RWPE2 (cell line): ENCODE measurements at regions not wholly inside any gene's neighbourhood (a gene's known extent, or its start where the extent isn't known, plus 50 kb on each side); places are given as distances from the start of the nearest gene placed in this dataset.

Source experiments
- ATAC-seq: fragments of 200-7000 bp; cut with Tn5 transposase; 3 replicates; pipeline ENCODE4 v1.9.1; 2021; ENCODE audit warnings: low read depth
- DNase-seq: peaks from one replicate; pipeline ENCODE4 v3.0.0-alpha.2; 2020; ENCODE audit warnings: low spot score
- H3K27ac ChIP-seq: fragments of 450-650 bp; 2 replicates; pipeline ENCODE4 v1.5.1; 2017; ENCODE audit warnings: mild to moderate bottlenecking; ENCODE audit not compliant: poor library complexity, severe bottlenecking
- H3K27me3 ChIP-seq: fragments of 250-450 bp; sonication (Bioruptor Pico); 2 replicates; pipeline ENCODE4 v1.5.1; 2021; ENCODE audit warnings: mild to moderate bottlenecking, moderate library complexity; ENCODE audit not compliant: insufficient read depth, poor library complexity, severe bottlenecking
- H3K36me3 ChIP-seq: fragments of 250-450 bp; sonication (Bioruptor Pico); 2 replicates; pipeline ENCODE4 v1.5.1; 2020; ENCODE audit warnings: low read depth, mild to moderate bottlenecking, moderate library complexity
- H3K4me1 ChIP-seq: fragments of 250-450 bp; sonication (Bioruptor Pico); 2 replicates; pipeline ENCODE4 v1.5.1; 2021; ENCODE audit warnings: mild to moderate bottlenecking, moderate library complexity; ENCODE audit not compliant: insufficient read depth, poor library complexity, severe bottlenecking
- H3K4me3 ChIP-seq: fragments of 250-450 bp; sonication (Bioruptor Pico); 2 replicates; pipeline ENCODE4 v1.5.1; 2021; ENCODE audit warnings: mild to moderate bottlenecking, moderate library complexity; ENCODE audit not compliant: severe bottlenecking
- H3K9me3 ChIP-seq: fragments of 250-450 bp; sonication (Bioruptor Pico); 2 replicates; pipeline ENCODE4 v1.5.1; 2021; ENCODE audit warnings: mild to moderate bottlenecking, moderate library complexity; ENCODE audit not compliant: severe bottlenecking
- TF ChIP-seq, protein P1 (sequence below): fragments of 450-650 bp; IDR thresholded peaks from one replicate; pipeline ENCODE4 v1.5.1; 2017; ENCODE audit warnings: mild to moderate bottlenecking, moderate library complexity; ENCODE audit not compliant: poor library complexity, severe bottlenecking

DNA sequence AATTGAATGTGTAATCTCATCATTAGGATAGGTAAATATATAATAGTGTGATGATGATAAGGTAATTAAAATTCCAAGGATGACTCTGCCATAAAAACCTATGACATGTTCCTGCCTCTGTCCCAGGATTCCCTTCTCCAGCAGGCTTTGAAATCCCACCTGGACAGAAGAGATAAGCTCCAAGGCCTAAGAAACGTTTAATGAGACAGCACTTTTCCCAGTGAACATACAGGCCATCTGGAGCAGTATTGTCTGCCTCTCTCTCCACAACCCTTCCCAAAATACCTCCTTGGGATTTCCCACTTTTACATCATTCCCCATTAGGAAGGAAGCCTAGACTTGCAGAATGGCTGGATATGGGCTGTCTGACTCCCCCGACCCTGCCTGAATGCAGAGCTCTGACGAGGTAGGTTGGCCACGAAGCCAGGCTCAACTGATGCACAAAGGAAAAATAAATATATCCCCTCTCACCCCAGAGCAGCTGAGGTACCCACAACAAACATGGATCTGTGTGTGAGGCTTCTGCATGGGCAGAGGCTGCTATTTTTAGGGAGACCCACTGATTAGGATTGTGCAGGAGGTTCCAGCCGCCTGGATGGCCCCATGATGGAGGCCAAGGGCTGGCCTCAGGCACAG is 71.0 kb downstream of the TMPRSS5 start:
- H3K9me3 ChIP-seq: no peaks in the 10 kb centered on the region

DNA sequence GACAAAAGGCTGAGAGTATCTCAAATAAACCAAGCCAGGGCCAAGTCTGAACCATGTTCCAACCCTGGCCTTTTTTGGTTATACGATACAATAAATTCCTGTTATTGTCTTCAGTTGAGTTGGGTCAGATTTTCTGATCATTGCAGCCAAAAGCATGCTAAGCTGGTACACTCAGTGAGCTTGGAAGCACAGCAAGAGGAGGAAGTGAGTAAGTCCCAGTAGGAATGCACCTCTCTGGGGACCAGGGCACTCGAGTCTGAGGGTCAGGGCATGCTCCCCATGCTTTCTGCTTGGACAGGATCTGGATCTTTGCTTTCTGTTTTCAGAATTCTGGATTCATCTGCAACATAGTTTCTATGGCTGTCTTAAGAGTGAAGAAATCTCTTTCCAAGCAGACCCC is 73.1 kb downstream of the TMPRSS5 start:
- H3K27me3 ChIP-seq: no peaks in the 10 kb centered on the region
- H3K4me3 ChIP-seq: no peak overlapping the region
- H3K27ac ChIP-seq: no peak overlapping the region
- no peak for DNase-seq
- no peaks in the 10 kb centered on the region for H3K36me3 ChIP-seq
- TF ChIP-seq, protein P1, sequence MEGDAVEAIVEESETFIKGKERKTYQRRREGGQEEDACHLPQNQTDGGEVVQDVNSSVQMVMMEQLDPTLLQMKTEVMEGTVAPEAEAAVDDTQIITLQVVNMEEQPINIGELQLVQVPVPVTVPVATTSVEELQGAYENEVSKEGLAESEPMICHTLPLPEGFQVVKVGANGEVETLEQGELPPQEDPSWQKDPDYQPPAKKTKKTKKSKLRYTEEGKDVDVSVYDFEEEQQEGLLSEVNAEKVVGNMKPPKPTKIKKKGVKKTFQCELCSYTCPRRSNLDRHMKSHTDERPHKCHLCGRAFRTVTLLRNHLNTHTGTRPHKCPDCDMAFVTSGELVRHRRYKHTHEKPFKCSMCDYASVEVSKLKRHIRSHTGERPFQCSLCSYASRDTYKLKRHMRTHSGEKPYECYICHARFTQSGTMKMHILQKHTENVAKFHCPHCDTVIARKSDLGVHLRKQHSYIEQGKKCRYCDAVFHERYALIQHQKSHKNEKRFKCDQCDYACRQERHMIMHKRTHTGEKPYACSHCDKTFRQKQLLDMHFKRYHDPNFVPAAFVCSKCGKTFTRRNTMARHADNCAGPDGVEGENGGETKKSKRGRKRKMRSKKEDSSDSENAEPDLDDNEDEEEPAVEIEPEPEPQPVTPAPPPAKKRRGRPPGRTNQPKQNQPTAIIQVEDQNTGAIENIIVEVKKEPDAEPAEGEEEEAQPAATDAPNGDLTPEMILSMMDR: no peak
- ATAC-seq: no peak
- no peaks in the 10 kb centered on the region for H3K9me3 ChIP-seq
- H3K4me1 ChIP-seq: no peaks in the 10 kb centered on the region

More for the DNA sequence above, 71.0 kb downstream of the TMPRSS5 start:
- Histone ChIP-seq H3K4me3 (no peak overlapping the region), H3K27me3 (no peaks in the 10 kb centered on the region), H3K4me1 (no peaks in the 10 kb centered on the region), H3K27ac (no peak overlapping the region), H3K36me3 (no peaks in the 10 kb centered on the region)
- ATAC-seq: no peak
- DNase-seq: no peak
- TF ChIP-seq, protein P1: no peak

DNA sequence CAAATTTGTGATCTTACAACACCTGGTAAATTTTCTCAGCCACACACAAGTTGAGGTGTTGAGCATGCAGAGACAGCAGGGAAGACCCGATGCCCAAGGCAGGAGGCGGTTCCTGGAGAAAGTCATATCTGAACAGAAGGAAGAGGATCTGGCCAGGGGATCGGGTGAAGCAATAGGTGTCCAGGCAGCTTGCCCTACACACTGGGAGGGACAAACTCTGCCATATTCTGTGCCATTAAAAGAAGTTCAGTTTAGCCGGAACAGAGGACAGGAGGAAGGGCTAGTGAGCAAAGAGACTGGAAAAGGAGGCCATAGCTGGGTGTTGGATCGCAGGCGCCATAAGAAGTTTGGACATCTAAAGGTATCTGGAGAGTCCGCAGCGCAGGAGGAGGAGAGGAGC is 76.5 kb downstream of the TMPRSS5 start:
- Histone ChIP-seq H3K36me3 (no peaks in the 10 kb centered on the region), H3K9me3 (no peaks in the 10 kb centered on the region), H3K4me3 (no peak overlapping the region), H3K27me3 (no peaks in the 10 kb centered on the region), H3K4me1 (no peaks in the 10 kb centered on the region), H3K27ac (no peak overlapping the region)
- ATAC-seq (no peak), DNase-seq (no peak)
- TF ChIP-seq, protein P1: no peak

GRCh38 chr11:113628912-113629311 is 77.2 kb downstream of the TMPRSS5 start:
- H3K4me3 ChIP-seq: no peak overlapping the region
- DNase-seq (no peak), ATAC-seq (no peak)
- no peaks in the 10 kb centered on the region for H3K9me3 ChIP-seq
- no peaks in the 10 kb centered on the region for H3K36me3 ChIP-seq
- TF ChIP-seq, protein P1: no peak
- H3K4me1 ChIP-seq: no peaks in the 10 kb centered on the region
- H3K27ac ChIP-seq: no peak overlapping the region
- no peaks in the 10 kb centered on the region for H3K27me3 ChIP-seq

DNA sequence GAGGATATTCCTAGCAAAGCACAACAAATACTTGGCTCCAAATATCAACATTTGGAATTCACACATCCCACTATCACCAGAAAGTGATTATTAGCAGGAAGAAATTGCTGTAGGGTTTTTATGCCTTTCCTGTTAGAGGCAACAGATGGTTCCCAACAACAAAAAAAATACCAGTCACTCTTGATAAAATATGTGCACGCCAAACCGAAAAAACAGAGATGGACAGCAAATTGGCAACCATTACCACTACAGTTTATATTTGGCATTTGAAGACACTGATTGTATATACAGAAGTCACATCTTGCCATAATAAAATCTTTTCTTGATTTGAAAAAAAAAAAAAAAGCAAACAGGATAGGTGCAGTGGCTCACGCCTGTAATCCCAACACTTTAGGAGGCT is 78.2 kb downstream of the TMPRSS5 start:
- no peak for ATAC-seq
- Histone ChIP-seq H3K36me3 (no peaks in the 10 kb centered on the region), H3K4me3 (no peak overlapping the region), H3K27ac (no peak overlapping the region), H3K27me3 (no peaks in the 10 kb centered on the region), H3K4me1 (no peaks in the 10 kb centered on the region), H3K9me3 (no peaks in the 10 kb centered on the region)
- DNase-seq: no peak
- TF ChIP-seq, protein P1: no peak
